PFSK-1 (cell line): ENCODE measurements at regions not wholly inside any gene's neighbourhood (a gene's known extent, or its start where the extent isn't known, plus 50 kb on each side); places are given as distances from the start of the nearest gene placed in this dataset.

ENCODE experiments used
- FOXP2 ChIP-seq: optimal IDR thresholded peaks from 2 replicates; pipeline ENCODE3; 2011; ENCODE audit warnings: borderline replicate concordance, control low read depth, inconsistent platforms; ENCODE audit not compliant: insufficient read depth; ENCODE audit errors: extremely low read length, extremely low read depth
- POLR2AphosphoS5 ChIP-seq: IDR thresholded peaks from 2 replicates; pipeline ENCODE4 v1.6.1; 2012; ENCODE audit warnings: low read depth, mild to moderate bottlenecking, control low read depth, low read length, moderate library complexity
- SIN3A ChIP-seq: IDR thresholded peaks from 2 replicates; pipeline ENCODE4 v1.6.1; 2012; ENCODE audit warnings: mild to moderate bottlenecking, low read length, moderate library complexity, borderline replicate concordance; ENCODE audit not compliant: insufficient read depth
- TAF1 ChIP-seq: IDR thresholded peaks from 2 replicates; pipeline ENCODE4 v1.6.1; 2012; ENCODE audit warnings: low read length, control low read depth, borderline replicate concordance; ENCODE audit not compliant: insufficient read depth
- TF ChIP-seq, protein P1 (sequence below), 2 experiments: IDR thresholded peaks; 2 replicates each; pipeline versions ENCODE4 v1.6.1 to v1.8.0; 2011 to 2012; ENCODE audit warnings: low read depth in 2 of 2, low read length in 2 of 2, control low read depth in 1 of 2, inconsistent platforms in 1 of 2, mild to moderate bottlenecking in 1 of 2, moderate library complexity in 1 of 2; ENCODE audit not compliant: insufficient read depth in 1 of 2

DNA sequence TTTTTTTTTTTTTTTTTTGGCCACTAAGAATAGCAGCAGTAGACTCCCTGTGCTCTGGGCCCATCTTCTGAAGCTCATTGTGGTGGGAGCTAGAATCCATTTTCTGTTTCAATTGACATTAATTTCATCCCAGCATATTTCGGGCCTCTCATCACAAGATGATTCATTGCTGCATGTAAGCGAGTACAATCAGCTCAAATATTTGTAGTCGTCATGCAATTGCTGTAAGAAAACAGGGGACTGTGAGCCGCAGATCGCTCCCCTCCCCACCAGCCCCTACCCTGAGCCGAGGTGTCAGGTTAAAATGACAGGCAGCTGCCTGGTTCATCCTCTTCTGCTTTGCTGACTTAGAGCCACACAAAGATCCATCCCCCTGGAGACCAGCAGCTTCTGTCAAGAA lies 358.8 kb upstream of the CDH5 start:
- TF ChIP-seq TAF1 (no peak), SIN3A (no peak), POLR2AphosphoS5 (no peak), FOXP2 (no peak)
- TF ChIP-seq, protein P1, sequence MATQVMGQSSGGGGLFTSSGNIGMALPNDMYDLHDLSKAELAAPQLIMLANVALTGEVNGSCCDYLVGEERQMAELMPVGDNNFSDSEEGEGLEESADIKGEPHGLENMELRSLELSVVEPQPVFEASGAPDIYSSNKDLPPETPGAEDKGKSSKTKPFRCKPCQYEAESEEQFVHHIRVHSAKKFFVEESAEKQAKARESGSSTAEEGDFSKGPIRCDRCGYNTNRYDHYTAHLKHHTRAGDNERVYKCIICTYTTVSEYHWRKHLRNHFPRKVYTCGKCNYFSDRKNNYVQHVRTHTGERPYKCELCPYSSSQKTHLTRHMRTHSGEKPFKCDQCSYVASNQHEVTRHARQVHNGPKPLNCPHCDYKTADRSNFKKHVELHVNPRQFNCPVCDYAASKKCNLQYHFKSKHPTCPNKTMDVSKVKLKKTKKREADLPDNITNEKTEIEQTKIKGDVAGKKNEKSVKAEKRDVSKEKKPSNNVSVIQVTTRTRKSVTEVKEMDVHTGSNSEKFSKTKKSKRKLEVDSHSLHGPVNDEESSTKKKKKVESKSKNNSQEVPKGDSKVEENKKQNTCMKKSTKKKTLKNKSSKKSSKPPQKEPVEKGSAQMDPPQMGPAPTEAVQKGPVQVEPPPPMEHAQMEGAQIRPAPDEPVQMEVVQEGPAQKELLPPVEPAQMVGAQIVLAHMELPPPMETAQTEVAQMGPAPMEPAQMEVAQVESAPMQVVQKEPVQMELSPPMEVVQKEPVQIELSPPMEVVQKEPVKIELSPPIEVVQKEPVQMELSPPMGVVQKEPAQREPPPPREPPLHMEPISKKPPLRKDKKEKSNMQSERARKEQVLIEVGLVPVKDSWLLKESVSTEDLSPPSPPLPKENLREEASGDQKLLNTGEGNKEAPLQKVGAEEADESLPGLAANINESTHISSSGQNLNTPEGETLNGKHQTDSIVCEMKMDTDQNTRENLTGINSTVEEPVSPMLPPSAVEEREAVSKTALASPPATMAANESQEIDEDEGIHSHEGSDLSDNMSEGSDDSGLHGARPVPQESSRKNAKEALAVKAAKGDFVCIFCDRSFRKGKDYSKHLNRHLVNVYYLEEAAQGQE (IDR thresholded peaks at IDR 0.05; ENCODE audit: insufficient read depth in 1 of 2, low read depth in 2 of 2, low read length in 2 of 2) = no peak

DNA sequence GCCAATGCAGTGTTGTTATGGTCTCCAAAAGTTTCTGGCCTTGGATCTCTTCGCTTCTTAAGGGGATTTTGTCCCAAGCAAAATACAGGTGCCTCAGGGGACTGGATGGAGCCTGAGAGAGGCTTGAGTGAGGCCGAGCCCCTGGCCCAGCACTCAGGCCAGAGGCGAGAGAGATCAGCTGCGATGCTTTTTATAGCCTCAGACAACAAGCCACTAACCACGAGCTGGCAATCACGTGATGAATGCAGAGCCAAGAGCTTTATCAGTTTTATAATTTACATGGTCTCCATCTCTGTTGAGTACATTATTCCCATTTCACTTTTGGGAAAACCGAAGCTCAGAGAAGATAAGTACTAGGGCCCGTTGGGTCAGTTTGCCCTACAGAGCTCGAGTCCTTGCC lies 360.0 kb upstream of the CDH5 start:
- TF ChIP-seq, protein P1 (IDR thresholded peaks at IDR 0.05; ENCODE audit: insufficient read depth in 1 of 2, low read depth in 2 of 2, low read length in 2 of 2) = no peak
- no peak for TF ChIP-seq POLR2AphosphoS5
- TF ChIP-seq SIN3A = no peak
- TF ChIP-seq TAF1 = no peak
- no peak for TF ChIP-seq FOXP2

DNA sequence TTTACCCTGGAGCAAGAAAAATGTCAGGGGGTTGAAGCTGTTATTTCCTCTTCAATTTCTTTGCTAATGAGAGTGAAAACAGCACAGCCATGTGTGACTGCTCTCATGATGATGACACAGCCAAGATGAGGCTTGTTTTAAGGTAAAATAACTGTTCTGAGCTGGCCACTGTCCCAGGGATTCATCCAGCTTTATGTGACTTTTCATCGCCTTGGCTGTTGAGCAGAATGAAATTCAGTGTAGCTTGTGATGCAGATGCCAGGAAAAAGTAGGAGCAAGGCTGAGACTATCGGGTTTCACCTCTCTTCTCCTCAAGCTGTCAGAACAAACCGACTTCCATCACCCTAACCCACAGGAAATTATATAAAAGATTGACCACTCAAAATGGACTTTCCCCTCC lies 361.8 kb upstream of the CDH5 start:
- TF ChIP-seq, protein P1 (IDR thresholded peaks at IDR 0.05; ENCODE audit: insufficient read depth in 1 of 2, low read depth in 2 of 2, low read length in 2 of 2) = no peak
- TF ChIP-seq POLR2AphosphoS5 (no peak), SIN3A (no peak), FOXP2 (no peak), TAF1 (no peak)

DNA sequence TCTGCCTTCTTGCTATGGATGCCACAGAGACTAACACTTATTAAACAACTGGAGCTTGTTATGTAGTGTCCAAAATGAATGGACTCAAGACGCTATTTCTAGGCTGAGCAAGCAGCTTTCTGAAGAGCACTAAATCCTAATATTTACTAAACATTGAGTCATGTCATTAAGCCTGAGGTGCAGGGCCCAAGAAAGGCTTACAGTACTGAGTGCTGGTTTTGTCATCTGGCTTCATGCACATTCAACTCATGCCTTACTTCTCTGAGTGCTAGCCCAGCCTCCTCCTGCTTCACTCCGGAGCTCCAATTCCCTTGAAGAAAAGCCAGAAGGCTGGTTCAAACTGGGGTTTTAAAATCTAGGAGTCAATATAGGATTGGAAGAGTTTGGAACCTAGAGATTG lies 363.3 kb upstream of the CDH5 start:
- no peak for TF ChIP-seq POLR2AphosphoS5
- no peak for TF ChIP-seq SIN3A
- no peak for TF ChIP-seq TAF1
- no peak for TF ChIP-seq FOXP2
- TF ChIP-seq, protein P1 (IDR thresholded peaks at IDR 0.05; ENCODE audit: insufficient read depth in 1 of 2, low read depth in 2 of 2, low read length in 2 of 2) = no peak

DNA sequence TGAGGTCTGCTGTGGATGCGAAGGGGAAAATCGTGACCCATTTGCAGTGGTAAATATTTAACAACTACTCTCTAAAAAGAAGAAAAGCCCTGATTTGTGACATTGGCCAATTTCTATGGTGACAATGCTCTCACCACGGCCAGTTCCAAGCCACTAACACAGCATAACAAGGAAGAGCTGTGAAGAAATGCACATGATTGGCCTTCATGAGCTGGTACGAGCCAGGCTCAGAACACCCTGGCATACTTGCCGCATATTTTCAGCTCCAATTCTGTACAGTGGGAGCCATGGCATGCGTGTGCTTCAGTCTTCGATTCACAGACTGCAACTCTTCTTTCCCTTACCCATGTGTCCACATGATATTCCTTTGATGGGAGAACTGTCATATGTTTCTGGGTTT lies 363.9 kb upstream of the CDH5 start:
- TF ChIP-seq POLR2AphosphoS5 (no peak), FOXP2 (no peak), SIN3A (no peak), TAF1 (no peak)
- TF ChIP-seq, protein P1 (IDR thresholded peaks at IDR 0.05; ENCODE audit: insufficient read depth in 1 of 2, low read depth in 2 of 2, low read length in 2 of 2) = no peak
